22Rv1 (cell line): ENCODE measurements at regions not wholly inside any gene's neighbourhood (a gene's known extent, or its start where the extent isn't known, plus 50 kb on each side); places are given as distances from the start of the nearest gene placed in this dataset.

ENCODE experiments used
- ZFX ChIP-seq: fragments of 450-650 bp; IDR thresholded peaks from 2 replicates; pipeline ENCODE4 v1.6.1; 2017; ENCODE audit warnings: antibody characterized with exemption, borderline replicate concordance
- TF ChIP-seq, protein P1 (sequence below): fragments of 450-650 bp; IDR thresholded peaks from 2 replicates; pipeline ENCODE4 v1.5.1; 2017; ENCODE audit warnings: mild to moderate bottlenecking

DNA sequence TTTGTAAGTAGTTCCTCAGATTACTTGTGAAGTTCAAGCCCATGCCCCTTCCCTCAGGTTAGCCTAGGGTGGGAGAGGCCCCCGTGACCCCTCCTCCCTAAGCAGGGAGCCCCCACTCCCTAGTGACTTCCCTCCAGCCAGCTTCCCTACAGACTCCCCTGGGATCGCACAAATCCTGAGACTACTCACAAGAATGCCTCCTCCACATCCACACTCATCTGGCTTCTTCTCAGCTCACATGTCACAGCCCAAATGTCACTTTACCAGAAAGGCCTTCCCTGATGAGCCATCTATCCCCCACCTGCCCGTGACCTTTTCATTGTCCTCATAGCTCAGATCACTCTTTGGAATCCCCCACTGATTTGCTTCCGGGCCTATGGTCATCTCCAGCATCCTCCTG is 96.7 kb upstream of the ARAP3 start:
- TF ChIP-seq, protein P1, sequence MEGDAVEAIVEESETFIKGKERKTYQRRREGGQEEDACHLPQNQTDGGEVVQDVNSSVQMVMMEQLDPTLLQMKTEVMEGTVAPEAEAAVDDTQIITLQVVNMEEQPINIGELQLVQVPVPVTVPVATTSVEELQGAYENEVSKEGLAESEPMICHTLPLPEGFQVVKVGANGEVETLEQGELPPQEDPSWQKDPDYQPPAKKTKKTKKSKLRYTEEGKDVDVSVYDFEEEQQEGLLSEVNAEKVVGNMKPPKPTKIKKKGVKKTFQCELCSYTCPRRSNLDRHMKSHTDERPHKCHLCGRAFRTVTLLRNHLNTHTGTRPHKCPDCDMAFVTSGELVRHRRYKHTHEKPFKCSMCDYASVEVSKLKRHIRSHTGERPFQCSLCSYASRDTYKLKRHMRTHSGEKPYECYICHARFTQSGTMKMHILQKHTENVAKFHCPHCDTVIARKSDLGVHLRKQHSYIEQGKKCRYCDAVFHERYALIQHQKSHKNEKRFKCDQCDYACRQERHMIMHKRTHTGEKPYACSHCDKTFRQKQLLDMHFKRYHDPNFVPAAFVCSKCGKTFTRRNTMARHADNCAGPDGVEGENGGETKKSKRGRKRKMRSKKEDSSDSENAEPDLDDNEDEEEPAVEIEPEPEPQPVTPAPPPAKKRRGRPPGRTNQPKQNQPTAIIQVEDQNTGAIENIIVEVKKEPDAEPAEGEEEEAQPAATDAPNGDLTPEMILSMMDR: no peak
- no peak for TF ChIP-seq ZFX
